ENCODE measurements at regions not wholly inside any gene's neighbourhood (a gene's known extent, or its start where the extent isn't known, plus 50 kb on each side); places are given as distances from the start of the nearest gene placed in this dataset.
A peak's percentile ranks its signal among the peaks of the same experiment; 100 is the strongest.
"Not testable (repeated sequence)": the region's sequence is repeated elsewhere in the genome, so short reads cannot be mapped to it uniquely, and the experiment has no call there.

- no peaks in the 10 kb centered on the region for H3K27me3 ChIP-seq
- H3K4me3 ChIP-seq: no peak overlapping the region
- no peaks in the 10 kb centered on the region for H3K9me3 ChIP-seq
- no peak overlapping the region for H3K27ac ChIP-seq
- intact Hi-C loops (cut with DNase I): no loop called here
- FAIRE-seq: no peak
- peak in 4 of 6 donors; percentile 42 to 68 (median 56) for DNase-seq
- TF ChIP-seq CTCF (IDR thresholded peaks at IDR 0.05): peak; percentile 66 to 83 (median 76)
- ATAC-seq: peak; percentile 68 to 99 (median 94)
- H3K4me1 ChIP-seq: peaks cover 0 to 3% (median 0%) of the 10 kb centered on the region in 3 donors
- H3K36me3 ChIP-seq: no peaks in the 10 kb centered on the region
- WGBS, 2 donors: 8% methylated on average over 2 of the region's 2 CpGs
Observed at GRCh38 chr14:99995700-99996356, 69.4 kb upstream of the EVL start.

DNA sequence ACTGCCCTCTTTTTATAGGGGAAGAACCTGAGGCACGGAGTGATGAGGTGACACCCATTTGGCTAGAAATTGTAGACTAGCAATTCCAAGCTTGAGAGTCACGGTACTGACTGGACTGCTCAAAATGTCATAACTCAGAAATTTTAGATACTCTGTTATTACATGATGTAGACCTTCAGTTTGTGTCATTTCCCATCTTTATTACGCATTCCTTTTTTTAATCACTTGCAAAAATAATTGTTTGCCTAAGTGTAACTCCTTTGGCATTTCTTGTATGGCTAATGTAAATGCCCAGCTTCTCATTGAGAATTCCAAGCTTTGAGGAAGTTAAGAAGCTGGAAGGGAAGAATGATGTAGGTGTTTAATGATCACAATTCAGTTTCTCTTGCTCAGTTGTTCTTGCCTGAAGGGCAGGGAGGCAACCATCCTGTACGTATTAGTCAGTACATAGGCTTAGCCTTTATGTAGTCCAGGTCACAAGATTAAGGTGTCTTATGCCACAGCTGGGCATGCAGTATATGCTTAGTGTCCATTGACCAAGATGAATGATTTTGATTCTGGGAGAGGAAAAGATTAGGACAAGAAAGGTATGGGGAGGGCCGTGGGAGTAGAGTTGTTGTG, 68.2 kb upstream of the EVL start:
- Histone ChIP-seq H3K27ac (no peak overlapping the region), H3K9me3 (no peaks in the 10 kb centered on the region), H3K4me1 (peaks cover 0 to 3% (median 0%) of the 10 kb centered on the region in 3 donors), H3K36me3 (no peaks in the 10 kb centered on the region), H3K27me3 (no peaks in the 10 kb centered on the region), H3K4me3 (no peak overlapping the region)
- 92 to 96% methylated on average over 5 of the region's 5 CpGs for WGBS, 2 donors
- FAIRE-seq (no peak), ATAC-seq (no peak), DNase-seq (no peak)
- TF ChIP-seq CTCF (IDR thresholded peaks at IDR 0.05): no peak
- intact Hi-C loops (cut with DNase I): no loop called here

DNA sequence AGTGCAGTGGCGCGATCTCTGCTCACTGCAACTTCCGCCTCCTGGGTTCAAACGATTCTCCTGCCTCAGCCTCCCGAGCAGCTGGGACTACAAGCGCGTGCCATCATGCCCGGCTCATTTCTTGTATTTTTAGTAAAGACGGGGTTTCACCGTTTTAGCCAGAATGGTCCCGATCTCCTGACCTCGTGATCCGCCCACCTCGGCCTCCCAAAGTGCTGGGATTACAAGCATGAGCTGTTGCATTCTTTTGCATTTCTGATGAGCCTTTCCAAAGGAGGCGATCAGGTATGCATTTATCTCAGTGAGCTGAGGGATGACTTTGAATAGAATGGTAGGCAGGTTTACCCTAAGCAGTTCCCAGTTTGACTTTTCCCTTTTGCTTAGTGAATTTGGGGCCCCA, 64.8 kb upstream of the EVL start:
- ATAC-seq; H3K27me3 ChIP-seq; H3K27ac ChIP-seq; H3K36me3 ChIP-seq; H3K4me1 ChIP-seq; DNase-seq; intact Hi-C loops (cut with DNase I); H3K4me3 ChIP-seq; FAIRE-seq; H3K9me3 ChIP-seq: not testable (repeated sequence)
- 94 to 98% methylated on average over 15 of the region's 15 CpGs for WGBS, 2 donors

DNA sequence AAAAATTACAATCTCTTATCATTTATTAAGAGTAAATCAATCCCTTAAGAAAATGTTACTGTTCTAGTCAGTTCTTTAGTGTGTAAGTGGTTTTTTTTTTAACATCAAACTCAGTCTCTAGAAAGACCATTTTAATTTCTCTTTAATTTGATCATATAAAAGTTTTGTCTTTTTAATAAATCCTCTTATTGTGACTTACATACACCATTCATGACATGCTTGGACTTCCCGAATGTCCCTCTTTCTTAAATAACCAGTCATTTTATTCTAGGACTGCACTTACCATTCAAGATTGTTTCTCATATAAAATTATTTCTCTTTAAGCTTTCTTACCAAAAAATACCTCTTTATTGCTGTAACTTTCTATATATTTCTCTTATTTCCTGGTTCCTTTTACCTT, 60.8 kb upstream of the EVL start:
- ATAC-seq (no peak), FAIRE-seq (no peak), DNase-seq (no peak)
- no peak for TF ChIP-seq CTCF (IDR thresholded peaks at IDR 0.05)
- Histone ChIP-seq H3K27ac (no peak overlapping the region), H3K4me1 (no peaks in the 10 kb centered on the region), H3K27me3 (no peaks in the 10 kb centered on the region), H3K4me3 (no peak overlapping the region), H3K36me3 (no peaks in the 10 kb centered on the region), H3K9me3 (no peaks in the 10 kb centered on the region)
- 100% methylated on average over 1 of the region's 1 CpG for WGBS, 2 donors
- intact Hi-C loops (cut with DNase I): no loop called here

GRCh38 chr14:100007254-100007653, 58.0 kb upstream of the EVL start:
- Histone ChIP-seq H3K27me3 (no peaks in the 10 kb centered on the region), H3K4me1 (peaks cover 2 to 10% (median 3%) of the 10 kb centered on the region in 3 donors), H3K9me3 (no peaks in the 10 kb centered on the region), H3K36me3 (no peaks in the 10 kb centered on the region), H3K27ac (no peak overlapping the region), H3K4me3 (no peak overlapping the region)
- DNase-seq (no peak), FAIRE-seq (no peak), ATAC-seq (no peak)
- TF ChIP-seq CTCF (IDR thresholded peaks at IDR 0.05): no peak
- intact Hi-C loops (cut with DNase I): no loop called here
- WGBS, 2 donors: 43 to 54% methylated on average over 1 of the region's 1 CpG

DNA sequence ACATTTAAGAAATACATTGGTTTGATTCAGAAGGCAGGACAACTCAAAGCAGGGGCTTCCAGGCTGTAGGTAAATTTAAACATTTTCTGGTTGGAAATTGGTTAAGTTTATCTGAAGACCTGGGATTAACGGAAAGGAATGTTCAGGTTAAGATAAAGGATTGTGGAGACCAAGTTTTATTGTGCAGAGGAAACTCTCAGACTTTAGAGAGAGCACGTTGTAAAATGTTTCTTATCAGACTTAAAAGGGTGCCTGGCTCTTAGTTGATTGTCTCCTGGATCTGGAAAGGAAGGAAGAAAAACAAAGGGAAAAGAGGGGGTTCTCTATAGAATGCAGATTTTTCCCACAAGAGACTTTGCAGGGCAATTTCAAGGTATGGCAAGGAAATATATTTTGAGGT, 55.4 kb upstream of the EVL start:
- WGBS, 2 donors: 31 to 35% methylated on average over 2 of the region's 2 CpGs
- H3K27me3 ChIP-seq; ATAC-seq; DNase-seq; H3K4me3 ChIP-seq; H3K27ac ChIP-seq; FAIRE-seq; H3K9me3 ChIP-seq; intact Hi-C loops (cut with DNase I); H3K36me3 ChIP-seq: not testable (repeated sequence)
- peaks cover 3 to 13% (median 9%) of the 10 kb centered on the region in 3 donors for H3K4me1 ChIP-seq
